ENCODE measurements at regions not wholly inside any gene's neighbourhood (a gene's known extent, or its start where the extent isn't known, plus 50 kb on each side); places are given as distances from the start of the nearest gene placed in this dataset.
A peak's percentile ranks its signal among the peaks of the same experiment; 100 is the strongest.
"Not testable (repeated sequence)": the region's sequence is repeated elsewhere in the genome, so short reads cannot be mapped to it uniquely, and the experiment has no call there.

DNA sequence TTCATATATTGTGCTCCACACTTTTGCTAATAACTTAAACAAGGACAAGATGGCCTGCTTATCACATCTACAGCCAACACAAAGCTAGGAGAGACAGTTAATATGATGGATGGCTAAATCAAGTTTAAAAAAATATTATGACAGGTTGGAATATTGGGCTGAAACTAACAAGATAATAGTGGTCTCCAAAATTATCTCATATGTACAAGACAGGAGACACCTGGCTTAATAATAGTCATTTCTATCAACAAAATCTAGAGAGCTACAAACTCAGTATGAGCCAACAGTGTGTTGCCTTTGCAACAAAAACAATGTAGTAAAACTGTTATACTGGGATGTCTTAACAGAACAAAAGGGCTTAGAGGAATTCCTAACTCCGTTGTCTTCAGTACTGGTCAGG is 317.1 kb upstream of the COL8A1 start:
- DNase-seq, result no peak

DNA sequence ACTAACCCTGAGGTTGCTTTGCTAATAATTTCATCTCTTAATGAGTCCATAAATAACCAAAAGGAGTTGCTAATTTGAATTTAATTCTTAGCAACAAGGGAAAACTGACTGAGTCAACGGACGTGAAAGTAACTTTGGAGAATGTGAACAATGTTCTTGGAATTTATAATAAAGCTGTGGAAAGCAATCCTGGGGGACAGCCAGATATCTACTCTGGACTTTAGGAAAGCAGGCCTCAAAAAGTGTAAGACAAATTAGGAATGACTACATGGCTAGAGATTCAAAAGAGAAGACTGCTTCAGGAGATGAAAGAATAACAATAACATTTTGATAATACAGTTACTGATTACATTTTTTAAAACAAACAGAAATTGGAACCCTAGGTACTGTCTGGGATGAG is 318.4 kb upstream of the COL8A1 start:
- no peak for DNase-seq

DNA sequence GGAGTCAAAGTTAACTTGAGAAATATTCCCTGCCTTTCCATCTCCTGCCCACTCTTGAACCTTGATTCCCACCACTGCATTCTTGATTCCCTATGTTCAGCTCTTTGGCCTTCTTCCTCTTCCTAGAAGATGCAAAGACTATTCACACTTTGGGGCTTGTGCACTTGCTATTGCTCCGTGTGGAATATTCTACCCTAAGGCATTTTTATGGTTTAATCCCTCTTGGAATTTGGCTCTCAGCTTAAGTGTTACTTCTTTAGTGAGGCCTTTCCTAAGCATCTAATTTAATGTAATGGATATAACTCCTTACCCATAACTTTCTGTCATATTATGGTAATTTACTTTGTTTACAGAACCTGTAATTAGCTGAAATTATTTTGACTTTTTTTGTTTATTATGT is 318.9 kb upstream of the COL8A1 start:
- no peak for DNase-seq

DNA sequence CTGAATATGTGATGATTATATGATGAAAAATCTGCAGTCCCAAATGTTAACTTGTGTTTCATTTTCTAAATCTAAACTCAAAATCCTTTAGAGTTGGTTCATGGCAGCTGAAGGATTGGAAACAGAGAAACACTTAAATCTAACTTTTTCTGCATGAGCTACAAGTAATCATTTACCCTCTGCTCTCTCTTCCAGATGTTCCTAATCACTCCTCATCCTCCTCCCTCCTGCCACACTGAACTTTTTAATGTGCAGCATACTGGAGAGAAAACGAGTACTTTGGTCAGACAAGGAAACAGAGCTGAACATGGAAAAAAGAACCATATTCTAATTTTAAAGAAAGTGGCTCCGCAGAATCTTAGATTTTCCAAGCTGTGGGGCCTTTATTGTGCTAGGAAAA is 321.2 kb upstream of the COL8A1 start:
- no peak for DNase-seq

DNA sequence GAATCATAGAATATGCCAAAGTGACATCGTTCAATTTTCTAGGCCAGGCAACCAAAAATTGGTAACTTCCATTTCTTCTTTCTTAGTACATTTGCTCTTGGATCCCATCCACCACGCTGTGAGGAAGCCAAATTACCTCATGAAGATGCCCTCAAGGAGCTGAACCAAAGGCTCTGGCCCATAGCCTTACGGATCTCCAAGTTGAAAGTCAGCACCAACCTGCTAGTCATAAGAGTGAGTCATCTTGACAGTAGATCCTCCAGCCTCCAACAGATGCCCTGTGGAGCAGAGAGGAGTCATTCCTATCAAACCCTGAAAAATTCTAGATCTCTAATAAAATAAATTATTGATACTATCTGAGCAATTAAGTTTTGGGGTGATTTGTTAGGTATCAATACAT is 322.5 kb upstream of the COL8A1 start:
- no peak for DNase-seq

DNA sequence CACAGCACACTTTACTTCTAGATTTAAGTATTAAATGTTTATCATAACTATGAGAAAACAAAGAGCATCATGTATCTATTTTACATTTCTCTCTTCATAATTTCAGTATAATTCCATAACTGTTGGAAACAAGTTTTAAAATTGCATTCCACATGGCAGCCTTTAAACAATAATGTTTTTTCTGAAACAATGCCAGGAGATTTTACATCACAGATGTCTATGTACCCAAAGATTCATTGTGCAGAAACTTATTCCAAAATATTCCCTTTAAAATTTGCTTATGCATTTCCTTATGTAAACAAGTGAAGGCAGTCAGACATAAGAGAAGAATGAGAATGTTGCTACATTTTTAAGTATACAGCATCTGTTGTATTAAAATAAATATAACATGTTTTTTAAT is 324.9 kb upstream of the COL8A1 start:
- DNase-seq, result no peak

DNA sequence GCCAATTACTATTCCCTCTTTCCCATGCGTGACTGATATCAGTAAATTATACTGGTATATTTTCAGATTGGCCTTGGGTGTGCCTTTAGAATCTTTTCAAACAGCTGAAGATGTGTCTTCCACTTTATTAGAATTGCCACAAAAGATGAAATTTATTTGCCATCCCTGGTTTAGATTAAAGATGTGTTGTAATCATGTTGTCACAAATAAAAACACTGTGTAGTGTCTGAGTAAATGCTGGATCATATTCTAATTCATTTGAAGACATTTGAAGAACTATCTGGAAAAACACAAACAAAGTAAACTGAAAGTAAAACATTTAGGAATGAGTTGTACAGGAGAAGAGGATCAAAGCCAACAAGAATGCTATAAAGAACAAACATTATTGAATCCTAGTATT is 339.7 kb upstream of the COL8A1 start:
- no peak for DNase-seq

DNA sequence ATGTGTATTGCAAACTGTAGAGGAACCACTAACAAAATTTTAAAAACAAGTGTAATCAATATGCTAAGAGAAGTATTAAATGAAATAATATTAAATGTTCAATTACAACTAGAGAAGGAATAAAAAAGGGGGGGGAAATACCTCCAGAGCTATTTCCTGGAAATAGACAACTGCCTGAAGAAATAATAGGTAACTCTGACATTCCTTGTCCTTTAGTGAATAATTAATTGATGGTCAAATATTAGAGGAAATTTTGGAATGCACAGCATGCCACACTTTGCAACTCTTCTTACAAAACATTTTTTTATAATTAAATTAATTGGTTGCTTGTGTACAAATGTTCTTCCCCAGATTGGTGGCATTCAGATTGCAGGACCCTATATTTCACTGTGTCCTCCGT is 342.6 kb upstream of the COL8A1 start:
- no peak for DNase-seq

DNA sequence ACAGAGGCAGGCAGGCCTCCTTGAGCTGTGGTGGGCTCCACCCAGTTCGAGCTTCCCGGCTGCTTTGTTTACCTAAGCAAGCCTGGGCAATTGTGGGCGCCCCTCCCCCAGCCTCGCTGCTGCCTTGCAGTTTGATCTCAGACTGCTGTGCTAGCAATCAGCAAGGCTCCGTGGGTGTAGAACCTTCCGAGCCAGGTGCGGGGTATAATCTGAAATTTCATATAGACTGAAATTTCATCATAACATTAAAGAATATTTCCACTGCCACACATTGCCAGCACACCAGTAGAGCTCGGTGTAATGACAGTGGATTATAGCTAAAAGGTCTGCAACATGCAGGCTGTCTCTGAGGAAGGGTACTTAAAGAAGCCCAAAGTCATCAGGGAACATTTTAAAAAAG is 344.3 kb upstream of the COL8A1 start:
- DNase-seq, result not testable (repeated sequence)

DNA sequence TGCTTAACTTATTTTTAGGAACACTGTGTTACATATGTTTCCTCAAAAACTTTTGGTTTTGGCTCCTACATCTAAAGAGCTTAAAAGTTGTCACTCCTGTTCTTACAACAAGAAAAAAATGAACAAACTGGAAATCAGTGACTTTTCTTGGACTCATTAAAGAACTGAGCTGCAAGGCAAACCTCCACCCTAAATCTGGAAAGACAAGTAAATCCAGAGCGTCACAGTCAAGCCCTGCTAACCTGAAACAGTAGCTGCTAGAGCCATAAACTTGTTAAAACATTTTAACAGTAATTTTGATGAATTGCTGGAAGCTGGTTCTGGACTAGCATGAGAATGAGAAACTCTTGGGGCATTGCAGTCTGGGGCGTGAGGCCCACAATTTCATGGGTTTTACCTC is 350.5 kb upstream of the COL8A1 start:
- DNase-seq, result no peak

- DNase-seq, result no peak
Measured at GRCh38 chr3:99286266-99286845, 352.0 kb upstream of the COL8A1 start.

- peak in 11 of 58 donors; percentile 1 to 59 (median 4) for DNase-seq
Measured at GRCh38 chr3:99269606-99270351, 368.3 kb upstream of the DCBLD2 start.

DNA sequence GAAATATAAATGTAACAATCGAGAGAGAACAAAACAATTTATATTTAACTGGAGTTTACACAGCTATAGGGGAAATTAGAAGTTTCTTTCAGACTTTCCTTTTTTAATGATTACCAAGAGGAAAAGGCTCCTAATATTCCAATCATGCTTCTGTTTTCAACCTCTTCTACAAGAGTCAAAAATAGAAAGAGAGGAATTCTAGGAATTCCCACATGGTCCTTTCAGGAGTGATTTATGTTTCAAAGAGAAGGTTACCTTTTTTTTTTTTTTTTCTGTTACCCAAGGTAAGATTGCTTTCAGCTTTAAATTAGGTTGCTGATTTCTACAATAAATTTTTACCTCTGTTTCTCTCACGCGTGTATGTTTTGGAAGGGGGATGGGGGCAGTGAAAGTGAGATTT is 355.3 kb upstream of the DCBLD2 start:
- DNase-seq, result no peak

GRCh38 chr3:99253963-99254355 is 352.5 kb upstream of the DCBLD2 start:
- no peak for DNase-seq

GRCh38 chr3:99250821-99251355 is 349.4 kb upstream of the DCBLD2 start:
- no peak for DNase-seq

DNA sequence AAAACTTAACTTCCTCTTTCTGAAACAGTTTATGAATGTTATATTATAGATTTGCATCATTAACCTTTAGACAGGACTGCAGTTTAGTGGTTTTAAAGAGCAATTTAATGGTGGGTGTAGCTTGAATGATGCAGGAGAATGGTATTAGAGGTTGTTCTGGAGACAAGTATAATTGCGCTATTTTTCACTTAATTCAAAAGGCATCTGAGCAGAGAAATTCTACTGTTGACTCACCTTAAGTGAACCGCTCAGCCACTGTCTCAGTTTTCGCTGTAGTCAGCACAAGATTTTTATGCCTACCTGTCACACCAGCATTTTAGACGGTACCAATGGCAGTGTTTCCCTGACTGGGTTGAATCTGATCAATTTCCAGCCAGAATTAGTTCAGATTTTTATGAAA is 348.8 kb upstream of the DCBLD2 start:
- DNase-seq, result no peak

GRCh38 chr3:99249627-99250026 is 348.1 kb upstream of the DCBLD2 start:
- DNase-seq, result no peak

- DNase-seq, result no peak
Measured at GRCh38 chr3:99248913-99249312, 347.4 kb upstream of the DCBLD2 start.

- DNase-seq, result no peak
Measured at GRCh38 chr3:99248130-99248529, 346.6 kb upstream of the DCBLD2 start.

DNA sequence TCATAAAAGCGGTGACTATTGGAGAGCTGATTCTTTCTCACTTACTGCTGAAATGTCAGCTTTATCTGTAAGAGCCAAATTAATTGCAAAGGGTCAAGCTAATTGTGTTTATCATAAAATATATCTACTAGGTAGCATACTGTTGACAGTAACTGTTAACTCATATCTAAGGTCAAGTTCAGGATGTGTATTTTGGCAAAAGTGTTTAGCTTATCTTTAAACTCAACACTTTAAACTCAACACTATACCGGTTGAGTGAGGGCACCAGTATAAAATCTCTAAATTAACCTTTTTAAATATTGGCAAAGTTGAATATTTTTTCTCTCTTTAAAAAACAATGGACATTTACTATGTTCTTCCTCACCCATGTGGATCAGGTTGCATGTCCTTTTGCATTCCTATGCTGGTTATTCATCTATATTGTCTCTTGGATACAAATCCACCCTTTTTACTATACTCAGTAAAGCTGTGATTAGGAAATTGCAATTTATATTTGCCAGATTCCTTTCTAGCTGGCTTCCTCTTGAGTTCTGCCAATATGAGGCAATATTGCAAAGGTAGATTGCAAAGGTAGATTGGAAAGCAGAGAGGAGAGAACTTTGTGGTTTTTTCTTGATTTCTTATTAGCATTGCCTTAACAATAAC is 344.6 kb upstream of the DCBLD2 start:
- no peak for DNase-seq

DNA sequence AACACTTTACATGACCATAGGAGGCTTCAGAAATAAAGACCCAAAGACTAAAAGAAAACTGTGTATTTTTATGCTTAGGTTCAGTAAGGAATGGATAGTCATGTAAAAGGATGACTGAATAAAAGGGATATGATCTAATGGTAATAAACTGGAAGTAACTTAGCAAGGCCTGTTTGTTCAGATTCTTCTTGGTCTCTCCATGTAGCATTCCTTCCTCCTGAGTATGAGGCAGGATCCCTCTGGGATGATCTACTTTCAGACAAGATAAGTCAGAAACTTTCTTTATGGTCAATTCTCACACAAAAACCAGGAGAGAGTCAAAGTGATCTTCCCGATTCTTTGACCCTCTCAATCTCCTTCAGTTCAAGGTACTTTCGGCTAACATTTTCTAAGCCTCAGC is 340.8 kb upstream of the DCBLD2 start:
- no peak for DNase-seq

DNA sequence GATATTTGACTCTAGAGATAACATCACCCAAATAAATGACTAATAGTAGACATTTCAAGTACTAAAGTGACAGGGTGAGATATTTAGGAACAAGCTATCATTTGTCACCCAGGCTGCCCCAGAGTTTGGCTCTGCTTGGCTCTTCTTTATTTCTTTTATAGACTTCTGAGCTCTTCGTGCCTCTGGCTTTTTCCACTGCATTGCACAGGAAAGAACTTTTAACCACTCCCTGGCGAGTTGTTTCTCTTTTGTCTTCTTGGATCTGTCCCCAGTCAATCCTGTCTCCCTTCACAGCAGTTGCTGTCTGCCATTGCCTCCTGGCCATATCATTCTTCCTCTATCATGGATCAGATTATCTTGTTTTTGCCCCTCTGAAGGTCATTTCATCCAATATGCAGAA is 339.2 kb upstream of the DCBLD2 start:
- DNase-seq, result no peak

DNA sequence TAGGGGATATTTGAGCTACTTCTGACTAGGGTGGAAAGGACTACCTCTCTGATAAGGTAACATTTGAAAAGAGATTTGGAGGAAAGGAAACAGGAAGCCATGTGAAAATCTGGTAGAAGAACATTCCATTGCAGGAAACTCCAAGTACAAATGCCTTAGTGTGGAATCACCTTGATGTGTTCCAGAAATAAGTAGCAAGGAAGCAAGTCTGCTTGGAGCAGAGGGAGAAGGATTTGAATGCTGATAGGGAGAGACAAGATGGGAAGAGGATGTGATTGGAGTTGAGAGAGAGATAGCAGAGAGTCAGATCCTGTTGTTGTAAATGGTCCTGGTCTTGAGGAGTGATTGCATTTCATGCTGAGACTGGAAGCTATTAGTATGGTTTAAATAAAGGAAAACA is 335.1 kb upstream of the DCBLD2 start:
- DNase-seq, result no peak

Data from anterior cingulate cortex (tissue), 58 donors.